Keratinocyte (primary cell): ENCODE measurements at regions not wholly inside any gene's neighbourhood (a gene's known extent, or its start where the extent isn't known, plus 50 kb on each side); places are given as distances from the start of the nearest gene placed in this dataset.

ENCODE experiments used
- DNase-seq: peaks from one replicate; pipeline ENCODE4 v3.0.0-alpha.2; 2011; ENCODE audit warnings: low read depth, missing footprints, low spot score
- FAIRE-seq: peaks from 2 replicates; lab custom pipeline; 2011; peaks lifted over from hg19 to GRCh38; lab: Jason Lieb, UNC
- H2AFZ ChIP-seq: 2 replicates; pipeline ENCODE4 v1.6.0; 2012; ENCODE audit warnings: low read length, control low read depth, inconsistent platforms; ENCODE audit not compliant: control insufficient read depth
- H3K27ac ChIP-seq: 2 replicates; pipeline ENCODE4 v1.5.1; 2011; ENCODE audit warnings: low read length; ENCODE audit not compliant: control insufficient read depth, insufficient read depth
- H3K27me3 ChIP-seq: 3 replicates; pipeline ENCODE4 v1.6.0; 2011; ENCODE audit warnings: low read length; ENCODE audit not compliant: control insufficient read depth, insufficient read depth; ENCODE audit errors: extremely low read depth
- H3K36me3 ChIP-seq, 2 experiments: 2 replicates in 1 of 2; 3 replicates in 1 of 2; pipeline ENCODE4 v1.5.1; 2011; ENCODE audit warnings: low read length in 2 of 2, mild to moderate bottlenecking in 1 of 2; ENCODE audit not compliant: control insufficient read depth in 2 of 2, insufficient read depth in 2 of 2; ENCODE audit errors: extremely low read depth in 1 of 2
- H3K4me1 ChIP-seq: 3 replicates; pipeline ENCODE4 v1.5.1; 2011; ENCODE audit warnings: low read length; ENCODE audit not compliant: control insufficient read depth, insufficient read depth; ENCODE audit errors: extremely low read depth
- H3K4me2 ChIP-seq: 3 replicates; pipeline ENCODE4 v1.6.0; 2011; ENCODE audit warnings: low read depth, low read length; ENCODE audit not compliant: control insufficient read depth, insufficient read depth; ENCODE audit errors: extremely low read depth
- H3K4me3 ChIP-seq, 3 experiments: fragments of 200-600 bp in 1 of 3; sonication (generic) in 1 of 3; 2 replicates in 2 of 3; 3 replicates in 1 of 3; pipeline ENCODE4 v1.5.1; 2011 to 2016; ENCODE audit warnings: low read length in 3 of 3, mild to moderate bottlenecking in 3 of 3, control low read depth in 2 of 3, inconsistent platforms in 1 of 3, low read depth in 1 of 3, mixed read lengths in 1 of 3, mixed run types in 1 of 3, moderate library complexity in 1 of 3; ENCODE audit not compliant: control insufficient read depth in 2 of 3, insufficient read depth in 2 of 3; ENCODE audit errors: extremely low read depth in 1 of 3
- H3K79me2 ChIP-seq: 2 replicates; pipeline ENCODE4 v1.6.0; 2012; ENCODE audit warnings: low read length; ENCODE audit not compliant: control insufficient read depth, insufficient read depth
- H3K9ac ChIP-seq: 3 replicates; pipeline ENCODE4 v1.6.0; 2011; ENCODE audit warnings: low read length; ENCODE audit not compliant: control insufficient read depth, insufficient read depth; ENCODE audit errors: extremely low read depth
- H3K9me1 ChIP-seq: 3 replicates; pipeline ENCODE4 v1.6.0; 2011; ENCODE audit warnings: low read length; ENCODE audit not compliant: control insufficient read depth, insufficient read depth; ENCODE audit errors: extremely low read depth
- H3K9me3 ChIP-seq: 2 replicates; pipeline ENCODE4 v1.5.1; 2012; ENCODE audit warnings: low read depth, low read length; ENCODE audit not compliant: control insufficient read depth
- H4K20me1 ChIP-seq: 3 replicates; pipeline ENCODE4 v1.6.0; 2011; ENCODE audit warnings: low read length; ENCODE audit not compliant: control insufficient read depth, insufficient read depth; ENCODE audit errors: extremely low read depth
- EZH2 ChIP-seq: IDR thresholded peaks from one replicate; pipeline ENCODE4 v1.6.1; 2012; ENCODE audit warnings: inconsistent platforms, mild to moderate bottlenecking, low read length, moderate library complexity
- dilution Hi-C: fragments of 300-500 bp; cut with MboI; formaldehyde crosslinking; loops from one replicate; pipeline ENCODE4 v1.7.0; 2020; ENCODE audit warnings: low sequenced_read_pairs; ENCODE audit not compliant: extremely low pct_ligation_motif_present
- TF ChIP-seq, protein P1 (sequence below), 3 experiments: IDR thresholded peaks in 1 of 3; conservative IDR thresholded peaks in 1 of 3; optimal IDR thresholded peaks in 1 of 3; 2 replicates in 2 of 3; 3 replicates in 1 of 3; pipeline versions ENCODE3 to v1.5.1; 2011; ENCODE audit warnings: low read length in 3 of 3, mild to moderate bottlenecking in 3 of 3, moderate library complexity in 2 of 3, control low read depth in 1 of 3, inconsistent platforms in 1 of 3; ENCODE audit not compliant: insufficient read depth in 2 of 3; ENCODE audit errors: extremely low read depth in 1 of 3

DNA sequence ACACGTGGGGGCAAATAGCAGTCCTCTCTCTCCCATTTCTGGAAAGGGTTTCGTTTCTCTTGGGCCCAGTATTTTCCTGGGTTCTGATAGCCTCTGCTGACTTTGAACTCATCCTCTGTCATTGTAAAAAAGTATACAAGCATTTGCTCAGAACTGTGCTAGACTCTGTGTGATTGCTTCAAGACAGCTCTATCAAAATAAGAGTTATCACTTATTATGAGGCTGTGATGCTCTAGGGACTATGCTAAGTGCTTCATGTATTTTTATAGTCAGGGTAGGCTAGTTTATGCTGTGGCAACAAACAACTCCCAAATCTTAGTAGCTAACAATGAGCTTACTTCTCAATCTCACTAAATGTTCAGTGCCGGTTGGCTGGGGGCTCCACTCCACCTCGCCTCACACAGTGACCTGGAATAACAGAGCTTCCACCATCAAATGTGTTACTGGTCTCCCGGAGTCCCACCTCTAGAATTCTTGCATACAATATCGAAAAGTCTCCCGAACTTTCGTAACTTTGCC is 110.8 kb upstream of the CDC42EP3 start:
- no peaks in the 10 kb centered on the region for H3K9me1 ChIP-seq
- H2AFZ ChIP-seq = no peak overlapping the region
- no peaks in the 10 kb centered on the region for H3K79me2 ChIP-seq
- H3K4me1 ChIP-seq = peaks cover 33% of the 10 kb centered on the region
- H4K20me1 ChIP-seq = no peaks in the 10 kb centered on the region
- no peak overlapping the region for H3K27ac ChIP-seq
- TF ChIP-seq, protein P1, sequence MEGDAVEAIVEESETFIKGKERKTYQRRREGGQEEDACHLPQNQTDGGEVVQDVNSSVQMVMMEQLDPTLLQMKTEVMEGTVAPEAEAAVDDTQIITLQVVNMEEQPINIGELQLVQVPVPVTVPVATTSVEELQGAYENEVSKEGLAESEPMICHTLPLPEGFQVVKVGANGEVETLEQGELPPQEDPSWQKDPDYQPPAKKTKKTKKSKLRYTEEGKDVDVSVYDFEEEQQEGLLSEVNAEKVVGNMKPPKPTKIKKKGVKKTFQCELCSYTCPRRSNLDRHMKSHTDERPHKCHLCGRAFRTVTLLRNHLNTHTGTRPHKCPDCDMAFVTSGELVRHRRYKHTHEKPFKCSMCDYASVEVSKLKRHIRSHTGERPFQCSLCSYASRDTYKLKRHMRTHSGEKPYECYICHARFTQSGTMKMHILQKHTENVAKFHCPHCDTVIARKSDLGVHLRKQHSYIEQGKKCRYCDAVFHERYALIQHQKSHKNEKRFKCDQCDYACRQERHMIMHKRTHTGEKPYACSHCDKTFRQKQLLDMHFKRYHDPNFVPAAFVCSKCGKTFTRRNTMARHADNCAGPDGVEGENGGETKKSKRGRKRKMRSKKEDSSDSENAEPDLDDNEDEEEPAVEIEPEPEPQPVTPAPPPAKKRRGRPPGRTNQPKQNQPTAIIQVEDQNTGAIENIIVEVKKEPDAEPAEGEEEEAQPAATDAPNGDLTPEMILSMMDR (optimal IDR thresholded peaks at IDR 0.05 in 1 of 3, IDR thresholded peaks at IDR 0.05 in 1 of 3, conservative IDR thresholded peaks at IDR 0.05 in 1 of 3; ENCODE audit: extremely low read depth in 1 of 3, insufficient read depth in 2 of 3, low read length in 3 of 3) = no peak
- no peak for TF ChIP-seq EZH2
- H3K27me3 ChIP-seq = no peaks in the 10 kb centered on the region
- H3K36me3 ChIP-seq = no peaks in the 10 kb centered on the region
- no peak overlapping the region for H3K4me3 ChIP-seq
- DNase-seq = no peak
- no peak for FAIRE-seq
- H3K4me2 ChIP-seq = no peak overlapping the region
- no peaks in the 10 kb centered on the region for H3K9me3 ChIP-seq
- dilution Hi-C loops = no loop called here
- no peak overlapping the region for H3K9ac ChIP-seq

DNA sequence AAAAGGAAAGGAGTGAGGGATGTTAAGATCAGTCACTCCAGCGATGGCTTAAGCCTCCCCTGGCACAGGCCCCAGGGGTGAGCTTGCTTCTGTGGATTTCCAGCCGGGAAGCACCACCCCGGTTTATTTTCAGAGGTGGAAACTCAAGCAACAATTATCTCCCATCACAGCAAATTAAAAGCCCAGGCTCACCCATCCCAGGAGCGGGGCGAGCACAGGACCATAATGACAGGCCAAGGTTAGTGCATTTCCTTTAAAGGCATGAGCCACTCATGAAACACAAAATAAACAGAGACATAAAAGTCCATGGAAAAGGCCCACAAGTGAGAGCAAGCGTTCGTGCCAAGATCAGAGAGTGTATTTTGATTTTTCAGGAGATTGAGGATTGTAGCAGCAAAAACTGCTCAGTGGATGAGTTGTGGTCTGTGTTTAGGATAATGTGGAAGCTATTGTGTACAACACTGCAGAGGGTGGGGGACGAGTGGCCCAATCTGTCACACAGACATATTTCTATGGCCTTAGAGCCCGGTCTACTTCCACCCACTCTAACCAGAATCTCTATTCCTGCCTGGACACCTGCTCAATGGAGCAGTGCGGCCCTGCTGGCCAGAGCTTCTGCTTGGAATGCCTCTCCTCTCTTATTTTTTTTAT is 111.4 kb upstream of the CDC42EP3 start:
- no peak for DNase-seq

More for the DNA sequence above, 111.4 kb upstream of the CDC42EP3 start:
- Histone ChIP-seq H3K9ac (no peak overlapping the region), H3K27ac (no peak overlapping the region), H3K9me1 (no peaks in the 10 kb centered on the region), H4K20me1 (no peaks in the 10 kb centered on the region), H3K27me3 (no peaks in the 10 kb centered on the region), H3K79me2 (no peaks in the 10 kb centered on the region), H2AFZ (no peak overlapping the region), H3K9me3 (no peaks in the 10 kb centered on the region), H3K4me1 (peaks cover 32% of the 10 kb centered on the region), H3K4me2 (no peak overlapping the region), H3K36me3 (no peaks in the 10 kb centered on the region), H3K4me3 (no peak overlapping the region)
- no peak for FAIRE-seq
- dilution Hi-C loops = no loop called here
- TF ChIP-seq, protein P1 (optimal IDR thresholded peaks at IDR 0.05 in 1 of 3, IDR thresholded peaks at IDR 0.05 in 1 of 3, conservative IDR thresholded peaks at IDR 0.05 in 1 of 3; ENCODE audit: extremely low read depth in 1 of 3, insufficient read depth in 2 of 3, low read length in 3 of 3) = no peak
- no peak for TF ChIP-seq EZH2
